ENCODE measurements at regions not wholly inside any gene's neighbourhood (a gene's known extent, or its start where the extent isn't known, plus 50 kb on each side); places are given as distances from the start of the nearest gene placed in this dataset.
"Not testable (repeated sequence)": the region's sequence is repeated elsewhere in the genome, so short reads cannot be mapped to it uniquely, and the experiment has no call there.

GRCh38 chr7:24138343-24138742 lies 145.6 kb upstream of the NPY start:
- peak; percentile 9 for DNase-seq

DNA sequence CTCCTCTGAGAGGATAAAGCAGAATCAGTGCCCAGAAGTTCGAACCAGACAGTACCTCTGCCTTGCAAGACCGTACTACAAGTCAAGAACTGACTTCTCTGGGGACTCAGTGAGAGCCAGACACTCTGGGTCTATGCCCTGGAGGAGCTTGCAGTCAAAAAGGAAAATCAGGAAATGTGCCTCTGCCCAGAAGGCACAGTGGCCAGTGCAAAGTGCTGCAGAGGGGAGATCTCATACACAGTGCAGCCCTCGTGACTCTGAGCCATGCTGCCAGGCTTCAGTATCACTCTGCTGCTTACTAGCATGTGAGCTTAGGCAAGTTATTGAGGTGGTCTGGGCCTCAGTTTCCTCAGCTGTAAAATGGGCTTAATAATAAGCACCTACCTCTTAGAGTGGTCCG lies 144.0 kb upstream of the NPY start:
- no peak for DNase-seq

GRCh38 chr7:24141874-24142509 lies 142.0 kb upstream of the NPY start:
- DNase-seq = no peak

GRCh38 chr7:24143547-24143946 lies 140.4 kb upstream of the NPY start:
- DNase-seq = no peak

GRCh38 chr7:24151944-24152343 lies 132.0 kb upstream of the NPY start:
- DNase-seq = no peak

DNA sequence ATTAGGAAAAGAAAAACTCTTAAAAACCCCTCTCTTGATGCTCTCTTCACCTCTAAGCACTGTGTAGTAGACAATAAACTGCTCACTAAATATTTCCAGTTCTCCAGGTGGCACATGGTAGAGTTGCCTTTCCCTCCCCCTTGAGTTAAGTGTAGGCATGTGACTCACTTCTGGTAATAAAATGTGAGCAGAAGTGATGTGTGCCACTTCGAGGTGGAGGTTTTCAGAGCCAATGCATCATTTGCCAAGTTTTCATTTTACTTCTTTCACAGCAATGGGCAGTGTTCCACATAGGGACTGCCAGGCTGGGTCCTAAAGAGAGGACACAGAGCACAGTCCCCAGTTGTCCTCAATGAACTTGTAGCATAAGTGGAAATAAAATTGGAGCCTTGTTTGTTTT lies 131.6 kb upstream of the NPY start:
- no peak for DNase-seq

GRCh38 chr7:24152877-24153472 lies 131.0 kb upstream of the NPY start:
- no peak for DNase-seq

GRCh38 chr7:24157666-24158065 lies 126.3 kb upstream of the NPY start:
- DNase-seq = no peak

- DNase-seq = peak; percentile 83
Measured at GRCh38 chr7:24158975-24159374, 125.0 kb upstream of the NPY start.

GRCh38 chr7:24164401-24164800 lies 119.6 kb upstream of the NPY start:
- no peak for DNase-seq

GRCh38 chr7:24169077-24169624 lies 114.8 kb upstream of the NPY start:
- DNase-seq = no peak

DNA sequence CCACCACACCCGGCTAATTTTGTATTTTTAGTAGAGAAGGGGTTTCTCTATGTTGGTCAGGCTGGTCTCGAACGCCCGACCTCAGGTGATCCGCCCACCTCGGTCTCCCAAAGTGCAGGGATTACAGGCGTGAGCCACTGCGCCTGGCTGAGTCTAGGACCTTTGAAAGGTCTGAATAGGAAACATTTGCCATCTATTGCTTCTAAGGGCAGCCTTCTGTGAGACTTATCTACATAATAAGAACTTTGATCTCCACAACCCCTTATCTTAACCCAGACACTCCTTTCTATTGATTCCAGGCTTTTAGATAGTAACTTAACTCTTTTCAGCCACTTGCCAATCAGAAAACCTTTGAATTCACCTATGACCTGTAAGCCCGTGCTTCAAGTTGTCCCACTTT lies 112.0 kb upstream of the NPY start:
- DNase-seq = not testable (repeated sequence)

DNA sequence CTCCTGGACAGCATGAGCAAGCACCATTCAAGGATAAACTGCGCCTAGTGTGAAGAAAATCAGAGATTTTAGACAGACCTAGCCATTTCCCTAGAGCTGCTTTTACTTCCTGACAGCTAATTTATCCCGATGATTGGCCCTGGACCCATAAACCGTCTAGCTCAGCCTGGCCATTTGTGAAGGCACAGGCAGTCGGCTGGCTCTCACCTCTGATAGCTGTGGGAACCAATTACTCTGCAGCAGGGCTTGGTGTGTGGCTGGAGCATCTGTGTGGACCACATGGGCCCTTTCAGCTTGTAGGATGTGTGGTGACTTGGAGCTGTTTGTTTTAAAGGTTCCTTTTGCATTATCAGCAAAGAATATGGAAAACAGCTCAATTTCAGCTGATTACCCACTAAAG lies 111.1 kb upstream of the NPY start:
- DNase-seq = no peak

DNA sequence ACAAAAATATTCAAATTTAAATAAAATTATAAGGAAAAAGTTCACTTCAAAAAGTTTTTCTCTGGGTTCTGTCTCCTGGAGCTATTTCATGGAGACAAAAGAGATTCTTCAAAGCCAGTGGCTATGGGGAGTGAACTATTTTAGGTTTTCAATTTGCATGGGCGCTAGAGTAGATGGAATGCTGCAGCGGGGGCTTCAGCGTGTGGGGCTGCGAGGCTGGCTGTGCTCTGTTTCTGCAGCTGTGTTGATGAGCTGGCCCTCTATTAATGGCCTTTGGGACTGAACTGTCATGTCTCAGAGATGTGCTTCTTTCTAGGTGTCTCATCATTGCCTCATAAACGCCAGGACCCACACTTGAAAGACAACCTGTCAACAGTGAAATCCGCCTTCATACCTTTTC lies 108.4 kb upstream of the NPY start:
- DNase-seq = no peak

DNA sequence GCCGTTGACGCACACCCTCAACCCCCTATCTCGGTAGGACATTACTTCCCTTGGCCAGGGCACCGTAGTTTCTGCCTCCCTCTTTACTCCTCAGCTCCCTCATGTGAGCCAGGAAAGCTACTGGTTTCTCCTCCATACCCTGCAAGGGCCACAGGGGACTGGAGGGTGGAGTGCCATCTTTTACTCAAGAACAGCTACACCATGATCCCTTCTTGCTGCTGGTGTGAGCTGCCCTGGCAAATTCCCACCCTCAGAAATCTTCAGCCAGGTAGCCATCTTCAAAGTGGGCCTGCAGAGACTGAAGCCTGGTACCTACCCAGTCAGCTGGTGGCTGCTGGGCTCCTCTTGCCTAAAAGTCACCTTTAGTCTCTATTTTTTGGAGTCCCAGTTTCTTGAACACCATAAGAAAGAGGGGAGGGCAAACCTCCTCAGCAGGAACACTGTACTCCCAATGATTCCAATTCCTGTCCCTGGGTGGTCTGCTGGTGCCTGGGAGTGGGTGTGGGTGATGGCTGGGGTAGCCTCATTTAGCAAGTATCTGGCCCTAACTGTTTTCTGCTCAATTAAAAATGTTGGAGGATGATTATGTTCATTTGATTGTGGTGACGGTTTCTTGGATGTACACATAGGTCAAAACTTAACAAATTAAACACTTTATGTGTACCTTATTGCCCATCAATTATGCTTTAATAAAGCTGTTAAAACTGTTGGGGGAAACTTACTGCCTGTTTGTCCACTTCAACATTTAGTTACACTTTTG lies 105.0 kb upstream of the NPY start:
- DNase-seq = no peak

- peak; percentile 1 for DNase-seq
Measured at GRCh38 chr7:24191362-24191761, 92.6 kb upstream of the NPY start.

GRCh38 chr7:24192053-24192452 lies 91.9 kb upstream of the NPY start:
- peak; percentile 69 for DNase-seq

- DNase-seq = no peak
Measured at GRCh38 chr7:24192691-24193090, 91.3 kb upstream of the NPY start.

- peak; percentile 72 for DNase-seq
Measured at GRCh38 chr7:24197852-24198251, 86.1 kb upstream of the NPY start.

GRCh38 chr7:24199978-24200377 lies 84.0 kb upstream of the NPY start:
- peak; percentile 29 for DNase-seq

- peak; percentile 16 for DNase-seq
Measured at GRCh38 chr7:24200407-24200966, 83.5 kb upstream of the NPY start.

- DNase-seq = no peak
Measured at GRCh38 chr7:24201226-24201625, 82.8 kb upstream of the NPY start.

GRCh38 chr7:24212073-24212472 lies 71.9 kb upstream of the NPY start:
- DNase-seq = no peak

DNA sequence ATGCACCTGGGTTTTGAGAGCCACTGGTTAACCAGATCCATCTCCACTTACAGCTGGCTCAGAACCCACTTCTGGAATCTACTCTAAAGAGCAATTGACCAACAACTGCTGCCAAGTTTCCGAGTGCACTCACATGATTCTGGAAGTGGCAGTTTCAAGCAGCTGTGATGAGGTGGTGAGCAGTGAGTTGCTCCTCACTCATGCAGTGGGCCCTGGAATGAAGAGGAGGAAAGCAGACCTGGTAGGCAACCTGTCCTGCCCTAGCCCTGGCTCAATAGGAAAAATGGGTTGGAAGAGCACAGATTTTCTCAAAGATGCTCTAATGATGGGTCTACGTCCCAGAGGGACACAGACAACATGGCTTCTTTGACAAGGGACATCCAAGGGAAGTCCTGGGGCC lies 70.7 kb upstream of the NPY start:
- DNase-seq = no peak
